ENCODE measurements at regions not wholly inside any gene's neighbourhood (a gene's known extent, or its start where the extent isn't known, plus 50 kb on each side); places are given as distances from the start of the nearest gene placed in this dataset.

DNA sequence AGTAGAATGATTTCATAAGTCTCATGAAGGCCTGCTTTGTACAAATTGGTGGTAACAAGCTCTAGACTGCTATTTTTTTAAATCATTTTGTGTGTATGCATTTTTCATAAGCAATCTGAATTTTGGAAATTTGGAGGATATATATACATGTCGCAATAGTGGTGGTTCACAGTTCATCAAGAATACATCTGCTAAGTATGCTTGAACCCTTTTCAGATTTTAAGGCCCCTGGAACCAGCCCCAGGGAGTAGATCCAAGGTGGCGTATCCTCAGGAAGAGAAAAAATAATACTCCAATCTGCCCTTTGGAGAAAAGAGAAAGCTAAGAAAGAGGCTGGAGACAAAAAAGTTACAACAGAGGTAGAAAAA, 141.6 kb downstream of the HINT1 start:
- no peak for TF ChIP-seq EZH2 (IDR thresholded peaks at IDR 0.05; ENCODE audit: borderline replicate concordance, low read length)
- TF ChIP-seq, protein P1, sequence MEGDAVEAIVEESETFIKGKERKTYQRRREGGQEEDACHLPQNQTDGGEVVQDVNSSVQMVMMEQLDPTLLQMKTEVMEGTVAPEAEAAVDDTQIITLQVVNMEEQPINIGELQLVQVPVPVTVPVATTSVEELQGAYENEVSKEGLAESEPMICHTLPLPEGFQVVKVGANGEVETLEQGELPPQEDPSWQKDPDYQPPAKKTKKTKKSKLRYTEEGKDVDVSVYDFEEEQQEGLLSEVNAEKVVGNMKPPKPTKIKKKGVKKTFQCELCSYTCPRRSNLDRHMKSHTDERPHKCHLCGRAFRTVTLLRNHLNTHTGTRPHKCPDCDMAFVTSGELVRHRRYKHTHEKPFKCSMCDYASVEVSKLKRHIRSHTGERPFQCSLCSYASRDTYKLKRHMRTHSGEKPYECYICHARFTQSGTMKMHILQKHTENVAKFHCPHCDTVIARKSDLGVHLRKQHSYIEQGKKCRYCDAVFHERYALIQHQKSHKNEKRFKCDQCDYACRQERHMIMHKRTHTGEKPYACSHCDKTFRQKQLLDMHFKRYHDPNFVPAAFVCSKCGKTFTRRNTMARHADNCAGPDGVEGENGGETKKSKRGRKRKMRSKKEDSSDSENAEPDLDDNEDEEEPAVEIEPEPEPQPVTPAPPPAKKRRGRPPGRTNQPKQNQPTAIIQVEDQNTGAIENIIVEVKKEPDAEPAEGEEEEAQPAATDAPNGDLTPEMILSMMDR (IDR thresholded peaks at IDR 0.05; ENCODE audit: low read length): no peak
